Bone marrow (tissue), 2 donors: ENCODE measurements at regions not wholly inside any gene's neighbourhood (a gene's known extent, or its start where the extent isn't known, plus 50 kb on each side); places are given as distances from the start of the nearest gene placed in this dataset.

Experiments
- DNase-seq, 2 donors: peaks; one replicate each; lab custom pipeline; 2025; lab: John Stamatoyannopoulos, UW

DNA sequence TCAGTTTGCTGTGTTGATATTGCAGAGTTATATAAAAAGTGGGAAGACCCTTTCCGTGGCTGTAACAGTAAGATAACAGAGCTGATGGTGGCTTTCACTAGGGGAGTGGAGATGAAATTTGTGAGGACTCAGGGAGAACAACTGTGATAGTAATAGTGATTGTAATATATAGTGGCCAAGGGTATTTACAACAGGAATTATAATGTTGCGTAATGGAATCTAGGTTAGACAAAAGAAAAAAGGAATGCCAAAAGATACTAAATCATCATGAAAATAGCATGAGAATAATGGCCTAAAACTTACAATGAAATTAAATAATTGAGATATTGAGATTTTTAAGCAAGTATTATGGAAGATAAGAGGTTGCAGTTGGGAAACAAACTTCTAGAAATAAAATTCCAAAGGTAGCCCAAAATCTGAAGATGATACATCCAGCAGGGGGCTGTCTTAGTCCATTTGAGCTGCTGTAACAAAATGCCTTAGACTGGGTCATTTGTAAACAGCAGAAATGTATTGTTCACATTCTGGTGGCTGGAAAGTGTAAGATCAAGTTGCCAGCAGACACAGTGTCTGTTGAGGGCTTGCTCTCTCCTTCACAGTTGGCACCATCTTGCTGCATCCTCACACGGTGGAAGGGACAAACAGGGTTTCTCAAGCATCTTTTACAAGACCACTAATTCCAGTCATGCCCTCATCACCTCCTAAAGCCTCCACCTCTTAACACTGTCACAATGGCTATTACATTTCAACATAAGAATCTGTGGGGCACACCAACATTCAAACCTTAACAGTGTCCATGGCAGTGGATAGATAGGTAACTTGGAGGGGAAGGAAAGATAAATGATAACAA, 711.2 kb downstream of the MRPL39 start:
- no peak for DNase-seq

DNA sequence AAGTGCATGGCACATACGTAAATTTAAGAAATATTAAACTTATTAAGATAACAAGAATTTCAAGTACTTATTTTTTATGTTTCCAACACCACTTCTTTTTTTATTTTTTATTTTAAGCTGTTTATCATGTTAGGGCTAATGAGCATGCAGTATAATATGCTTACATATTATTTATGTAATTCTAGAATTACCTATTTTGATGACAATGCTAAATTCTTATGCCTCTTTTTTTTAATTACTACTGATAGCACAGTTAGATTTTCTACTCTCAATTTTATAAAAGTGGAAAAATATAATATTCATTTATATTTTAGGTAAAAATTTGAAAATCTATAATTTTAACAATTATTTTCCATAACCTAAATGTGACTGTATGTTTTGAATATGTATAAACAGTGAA, 713.0 kb downstream of the MRPL39 start:
- DNase-seq: no peak

DNA sequence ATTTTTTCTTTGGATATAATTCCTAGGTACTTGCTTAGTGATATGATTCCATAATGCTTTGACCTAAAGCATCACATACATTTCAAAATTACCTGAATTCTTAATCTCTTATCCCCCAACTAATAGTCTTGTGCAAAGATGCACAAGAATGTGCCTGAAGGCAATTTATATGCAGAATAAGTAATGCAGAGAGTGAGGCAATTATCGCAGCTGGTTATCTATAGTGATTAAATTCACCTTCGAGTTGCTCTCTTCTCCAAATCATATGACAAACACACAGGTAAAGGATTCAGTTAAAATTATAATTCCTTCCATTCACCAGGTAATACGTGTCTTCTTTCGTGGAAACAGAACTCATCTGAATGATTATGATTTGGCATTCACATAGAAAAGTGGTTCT, 717.3 kb downstream of the MRPL39 start:
- no peak for DNase-seq

DNA sequence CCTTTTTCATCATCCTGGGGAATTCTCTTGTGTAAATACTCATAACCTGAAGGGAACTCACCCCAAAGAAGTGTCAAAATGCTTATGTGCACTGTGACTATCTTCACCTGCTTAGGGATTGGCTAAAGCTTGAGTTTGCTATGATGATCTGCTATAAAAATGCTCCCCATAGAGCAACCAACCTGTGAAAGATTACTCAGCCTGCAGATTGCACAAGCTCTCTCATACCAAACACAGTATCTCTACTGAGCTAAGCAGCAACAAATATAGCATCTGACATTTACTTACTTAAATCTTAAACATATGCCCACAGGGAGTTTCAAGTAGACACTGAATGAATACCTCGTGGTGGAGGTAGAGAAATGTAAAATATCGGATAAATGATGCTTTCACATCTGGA, 725.8 kb downstream of the MRPL39 start:
- DNase-seq: no peak

DNA sequence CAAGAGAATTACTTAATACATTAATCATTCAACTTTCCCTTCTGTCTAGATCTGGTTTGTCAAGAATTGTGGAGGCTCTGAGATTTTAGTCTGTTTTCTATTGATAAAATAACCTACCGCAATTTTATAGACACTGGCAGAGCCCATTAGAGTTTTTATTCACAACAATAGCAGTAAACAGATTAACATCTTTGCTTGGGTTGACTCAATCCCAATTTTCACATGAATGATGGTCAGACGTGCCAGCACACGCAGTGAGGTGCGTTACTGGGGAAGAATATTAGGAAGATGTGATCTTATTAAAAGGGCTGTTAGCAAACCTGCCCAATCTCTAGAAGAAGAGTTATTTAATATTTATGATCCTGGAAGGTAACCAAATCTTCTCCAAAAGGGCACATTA, 736.6 kb downstream of the MRPL39 start:
- DNase-seq: no peak

DNA sequence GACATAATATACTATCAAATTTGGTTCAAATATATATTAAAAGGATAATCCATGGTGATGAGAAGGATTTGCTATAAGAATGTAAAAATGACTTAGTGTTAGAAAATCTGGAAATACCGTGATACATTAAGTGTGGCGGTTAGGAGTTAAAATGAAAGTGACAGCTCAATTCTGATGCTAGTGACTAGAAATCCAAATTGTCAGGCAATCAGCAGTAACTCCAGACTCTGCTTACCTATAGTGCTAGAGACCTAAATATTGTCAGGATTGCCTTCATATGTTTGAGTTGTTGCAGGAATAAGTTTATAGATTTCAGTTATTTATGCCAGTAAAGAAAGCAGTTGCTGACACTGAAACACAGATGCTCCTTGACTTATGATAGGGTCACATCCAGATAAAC, 737.4 kb downstream of the MRPL39 start:
- DNase-seq: no peak

DNA sequence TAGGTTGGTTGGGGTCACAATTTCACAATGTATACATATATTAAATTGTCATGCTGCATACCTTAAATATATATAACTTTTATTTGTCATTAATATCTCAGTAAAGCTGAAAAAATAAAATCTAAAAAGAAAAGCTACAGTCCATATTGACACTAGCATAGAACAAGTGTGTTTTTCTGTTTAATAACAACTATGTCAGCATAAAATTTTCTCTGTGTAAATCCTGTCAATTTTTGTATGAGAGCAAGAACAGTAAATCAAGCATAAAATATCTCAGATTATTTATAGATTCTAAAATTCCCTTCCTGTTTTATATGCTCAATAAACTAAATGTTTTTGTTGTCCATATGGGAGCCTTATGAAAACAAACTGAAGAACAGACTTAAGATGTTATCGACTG, 739.2 kb downstream of the MRPL39 start:
- DNase-seq: no peak

DNA sequence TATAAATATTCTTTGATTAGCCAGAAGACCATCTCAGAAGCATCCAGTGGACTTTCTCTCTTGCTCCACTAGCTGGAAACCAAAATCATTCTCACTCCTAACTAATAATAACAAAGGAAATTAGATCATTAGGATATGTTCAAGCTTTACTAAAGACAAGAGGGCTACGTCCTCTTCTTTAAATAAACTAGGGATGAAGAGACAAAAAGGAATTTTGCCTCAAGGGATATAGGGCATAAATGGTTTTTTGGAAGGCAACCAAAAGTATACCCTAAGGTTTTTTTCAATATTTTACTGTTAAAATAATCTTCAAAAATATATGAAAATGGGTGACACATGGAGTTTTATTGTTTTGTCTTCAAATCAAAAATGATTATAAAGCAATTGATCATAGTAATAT, 745.8 kb downstream of the MRPL39 start:
- DNase-seq: no peak

DNA sequence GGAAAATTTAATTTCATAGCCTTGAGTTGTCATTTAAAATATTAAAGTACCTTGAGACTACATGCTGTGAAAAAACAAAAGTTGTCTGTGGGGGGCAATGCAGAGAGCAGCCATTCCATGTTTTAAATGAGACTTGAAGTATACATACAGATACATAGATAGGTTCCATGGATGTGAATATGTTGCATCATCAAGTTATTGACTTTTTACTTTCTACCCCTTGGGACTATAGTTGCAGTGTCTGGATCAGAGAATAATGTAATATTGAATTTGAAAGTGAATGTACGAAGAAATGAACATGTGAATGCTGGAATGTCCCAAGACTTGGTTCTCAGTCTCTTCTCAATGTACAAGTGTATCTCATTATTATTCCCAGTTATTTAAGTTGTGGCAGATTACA, 751.0 kb downstream of the MRPL39 start:
- DNase-seq: no peak

DNA sequence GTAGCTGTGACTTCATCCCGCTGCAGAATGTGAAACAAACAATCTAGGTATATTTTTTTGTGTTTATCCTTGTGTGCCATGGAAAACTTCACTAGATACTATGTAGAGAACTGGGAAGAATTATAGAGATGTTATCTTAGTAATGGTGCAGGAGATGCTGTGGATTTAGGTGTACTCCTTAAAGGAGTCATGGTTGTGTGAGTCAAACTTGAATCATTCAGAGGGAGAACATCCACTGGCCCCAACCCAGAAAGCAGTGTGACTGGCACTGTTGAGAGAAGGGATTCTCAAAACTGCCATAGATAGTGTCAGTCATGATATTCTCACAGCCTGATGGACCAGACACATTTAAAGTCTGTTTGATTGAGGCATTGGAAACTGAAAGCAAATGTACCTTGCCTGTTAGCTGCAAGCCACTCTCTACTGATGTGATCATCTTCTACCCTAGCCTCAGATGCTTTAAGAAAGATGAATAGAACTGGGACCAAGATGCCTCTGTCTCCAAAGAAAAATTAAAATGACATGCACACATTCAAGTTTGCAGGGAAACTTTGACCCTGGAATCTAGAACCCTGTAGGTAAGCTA, 754.6 kb downstream of the MRPL39 start:
- DNase-seq: no peak

DNA sequence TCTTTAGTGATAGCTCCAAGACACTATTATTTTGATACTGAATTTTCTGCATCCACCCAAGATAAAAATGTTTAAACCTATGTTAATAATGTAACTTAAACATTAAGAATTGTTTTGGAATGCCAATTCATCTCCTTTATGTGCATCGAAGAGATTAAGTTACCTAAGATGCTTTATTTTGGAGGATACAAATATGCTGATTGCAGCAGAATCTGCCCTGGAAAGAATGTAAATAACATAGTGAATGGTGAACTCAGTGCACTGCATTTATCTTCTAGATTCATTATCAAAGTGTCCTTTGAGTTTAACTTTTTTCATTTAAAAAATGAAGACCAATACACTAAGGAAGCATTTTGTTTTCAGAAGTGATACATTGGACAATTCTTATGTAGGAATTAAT, 757.2 kb downstream of the MRPL39 start:
- DNase-seq: no peak

DNA sequence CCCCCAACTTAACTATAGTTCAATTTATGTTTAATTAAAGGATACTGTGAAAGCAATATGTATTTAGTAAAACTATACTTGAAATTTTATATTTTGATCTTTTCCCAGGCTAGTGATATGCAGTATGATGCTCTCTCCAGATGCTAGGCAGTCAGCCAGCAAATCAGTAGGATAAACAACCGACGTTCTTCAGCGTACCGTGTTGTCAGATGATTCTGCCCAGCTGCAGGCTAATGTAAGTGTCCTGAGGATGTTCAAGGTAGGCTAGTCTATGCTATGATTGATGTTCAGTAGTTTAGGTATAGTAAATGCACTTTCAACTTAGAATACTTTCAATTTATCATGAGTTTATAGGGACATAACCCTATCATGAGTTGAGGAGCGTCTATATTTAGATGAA, 762.6 kb downstream of the MRPL39 start:
- no peak for DNase-seq

DNA sequence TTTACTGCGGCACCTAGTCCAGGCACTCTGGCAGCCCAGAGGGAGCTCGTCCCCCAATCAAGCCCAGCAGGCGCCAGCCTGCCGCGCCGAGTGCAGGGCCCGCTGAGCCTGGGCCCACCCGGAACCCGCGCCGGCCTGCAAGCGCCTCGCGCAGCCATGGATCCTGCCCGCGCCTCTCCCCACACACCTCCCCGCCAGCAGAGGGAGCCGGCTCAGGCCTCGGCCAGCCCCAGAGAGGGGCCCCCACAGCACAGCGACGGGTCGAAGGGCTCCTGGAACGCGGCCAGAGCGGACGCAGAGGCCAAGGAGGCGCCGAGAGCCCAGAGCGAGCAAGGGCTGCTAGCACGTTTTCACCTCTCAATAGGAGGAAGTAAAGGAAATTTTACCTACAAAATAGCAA, 767.0 kb downstream of the MRPL39 start:
- no peak for DNase-seq

DNA sequence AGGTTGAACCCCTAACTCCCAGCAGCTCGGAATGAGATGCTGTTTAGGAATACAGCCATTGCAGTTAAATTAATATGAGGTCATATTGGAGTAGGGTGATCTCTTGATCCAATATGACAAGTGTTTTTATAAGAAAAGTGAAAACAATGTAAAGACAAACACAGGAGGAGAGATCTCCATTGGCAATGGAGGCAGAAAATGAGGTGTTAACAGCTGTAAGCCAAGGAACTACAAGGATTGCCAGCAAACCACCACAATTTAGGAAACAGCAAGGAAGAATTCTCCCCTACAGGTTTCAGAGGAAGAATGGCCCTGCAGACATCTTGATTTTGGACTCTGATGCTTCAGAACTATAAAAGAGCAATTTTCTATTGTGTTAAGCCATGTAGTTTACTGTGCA, 774.3 kb downstream of the MRPL39 start:
- no peak for DNase-seq

DNA sequence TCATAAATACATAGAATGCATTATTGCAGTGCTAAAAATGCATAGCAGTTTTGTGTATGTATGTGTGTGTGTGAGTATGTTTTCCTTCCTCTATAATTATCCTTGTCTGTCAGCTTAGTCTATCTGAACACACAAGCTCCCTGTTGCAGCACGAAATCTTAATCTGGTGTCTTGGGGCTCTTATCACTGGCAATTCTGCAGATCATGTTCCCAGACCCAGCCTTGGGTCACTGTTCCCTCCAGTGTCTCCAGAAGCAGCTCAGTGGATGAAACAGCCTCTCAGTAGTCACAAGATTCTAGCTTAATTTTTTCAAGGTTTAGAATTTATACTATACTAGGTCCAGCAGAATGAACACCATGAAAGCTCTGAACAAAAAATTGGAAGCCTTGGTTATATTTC, 777.9 kb downstream of the MRPL39 start:
- no peak for DNase-seq

DNA sequence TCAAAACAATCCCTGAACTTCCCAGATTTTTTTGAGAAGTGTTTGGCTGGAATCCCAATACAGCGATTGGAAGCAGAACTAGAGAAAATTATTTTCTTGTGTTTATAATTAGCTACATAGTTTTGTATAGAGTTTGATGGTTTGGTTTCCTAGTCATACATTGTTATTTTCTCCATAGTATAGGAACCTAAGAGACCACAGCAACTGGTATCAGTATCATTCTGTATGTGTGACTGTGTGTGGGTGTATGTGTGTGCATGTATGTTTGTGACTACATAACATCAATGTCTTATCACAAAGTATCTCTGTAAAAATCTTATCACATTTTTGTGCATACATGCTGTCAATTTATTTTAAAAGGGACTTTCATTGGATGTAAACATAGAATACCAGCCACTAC, 780.5 kb downstream of the MRPL39 start:
- no peak for DNase-seq

DNA sequence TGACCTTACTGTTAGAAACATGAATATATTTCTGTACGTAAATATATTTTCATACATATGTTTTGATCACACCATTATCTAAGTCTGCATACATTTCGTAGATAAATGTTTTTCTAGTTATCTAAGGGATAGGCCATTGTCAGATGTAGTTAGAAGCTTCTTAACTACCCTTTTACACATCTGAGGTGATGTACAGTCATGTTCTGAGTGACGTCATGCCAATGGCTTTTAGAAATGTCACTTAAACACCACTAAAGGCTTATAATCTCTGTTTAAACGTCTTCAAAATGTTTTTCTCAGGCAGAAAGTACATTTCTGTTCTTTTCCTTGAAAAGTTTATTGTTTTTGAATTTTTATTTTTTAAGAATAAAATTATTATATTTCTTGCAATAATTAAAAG, 781.9 kb downstream of the MRPL39 start:
- no peak for DNase-seq

DNA sequence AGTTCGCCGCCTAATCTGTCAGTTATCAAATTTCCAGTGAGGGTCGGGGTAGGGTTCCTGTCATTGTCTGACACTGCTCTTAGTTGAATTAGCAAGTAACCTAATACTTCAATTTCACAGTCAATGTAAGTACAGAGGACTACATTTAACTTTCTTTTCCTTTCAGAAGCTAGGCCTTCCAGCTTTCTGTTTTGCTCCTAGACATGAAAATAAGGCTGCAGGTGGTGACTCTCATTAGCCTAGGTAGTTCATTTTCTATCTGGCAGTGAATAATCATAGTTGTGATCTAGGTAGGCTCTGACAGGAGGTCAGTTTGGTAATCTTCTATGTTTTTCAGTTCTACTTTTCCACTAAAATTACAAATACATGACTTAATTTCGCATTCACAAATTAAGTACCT, 783.1 kb downstream of the MRPL39 start:
- no peak for DNase-seq

DNA sequence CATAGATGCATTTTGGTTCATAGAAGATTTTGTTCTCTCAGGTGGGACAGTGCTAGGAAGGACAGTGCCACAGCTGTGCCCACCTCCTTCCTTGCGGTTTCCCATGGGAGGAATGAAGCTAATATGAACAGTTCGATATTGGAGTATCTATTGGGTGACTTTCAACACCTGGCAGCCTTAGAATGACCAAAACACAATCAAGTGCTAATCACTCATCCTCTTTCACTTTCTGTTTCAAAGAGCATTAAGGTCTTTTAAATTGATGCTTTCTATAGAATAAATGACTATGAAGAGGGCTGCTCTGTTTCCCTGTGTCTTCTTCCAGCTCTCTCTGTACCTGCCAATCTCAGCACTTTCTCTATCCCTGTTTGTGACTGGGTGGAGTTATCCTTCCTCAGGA, 784.0 kb downstream of the MRPL39 start:
- DNase-seq: no peak

DNA sequence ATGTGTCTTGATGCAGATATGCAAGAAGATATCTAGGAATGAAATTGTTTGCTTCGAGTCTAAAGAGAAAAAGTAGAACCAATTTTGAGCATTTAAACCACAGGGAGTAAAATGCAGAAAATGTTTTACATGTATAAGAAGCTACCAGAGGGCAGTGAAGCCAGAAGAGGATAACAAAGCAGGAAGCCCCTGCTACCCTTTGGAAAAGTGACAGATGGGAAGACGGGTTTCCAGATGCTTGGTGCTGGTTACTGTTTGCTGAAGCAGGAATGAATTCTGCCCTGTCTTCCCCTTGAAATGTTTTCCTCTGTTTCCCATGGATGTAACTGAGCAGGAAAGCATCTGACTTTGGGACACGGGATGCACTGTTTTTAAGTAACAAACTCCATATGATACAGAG, 822.2 kb downstream of the MRPL39 start:
- no peak for DNase-seq

DNA sequence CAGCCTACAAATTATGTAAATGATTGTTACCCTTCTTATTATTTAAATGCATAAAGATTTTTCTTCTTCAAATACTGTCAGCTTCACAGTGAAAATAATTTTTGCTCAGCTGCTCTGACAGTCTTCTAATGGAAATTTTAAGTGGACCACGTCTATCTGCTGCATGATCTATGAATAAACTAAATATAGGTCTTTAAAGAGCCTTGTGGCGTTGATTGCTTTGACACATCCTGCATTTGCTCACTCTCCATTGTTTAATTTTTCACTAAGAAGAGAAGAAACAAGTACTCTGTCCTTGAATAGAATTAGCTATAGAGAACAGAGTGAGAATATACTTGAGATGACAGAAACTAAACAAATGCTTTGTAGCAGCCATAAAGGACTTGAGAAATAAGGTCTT, 826.1 kb downstream of the MRPL39 start:
- no peak for DNase-seq

DNA sequence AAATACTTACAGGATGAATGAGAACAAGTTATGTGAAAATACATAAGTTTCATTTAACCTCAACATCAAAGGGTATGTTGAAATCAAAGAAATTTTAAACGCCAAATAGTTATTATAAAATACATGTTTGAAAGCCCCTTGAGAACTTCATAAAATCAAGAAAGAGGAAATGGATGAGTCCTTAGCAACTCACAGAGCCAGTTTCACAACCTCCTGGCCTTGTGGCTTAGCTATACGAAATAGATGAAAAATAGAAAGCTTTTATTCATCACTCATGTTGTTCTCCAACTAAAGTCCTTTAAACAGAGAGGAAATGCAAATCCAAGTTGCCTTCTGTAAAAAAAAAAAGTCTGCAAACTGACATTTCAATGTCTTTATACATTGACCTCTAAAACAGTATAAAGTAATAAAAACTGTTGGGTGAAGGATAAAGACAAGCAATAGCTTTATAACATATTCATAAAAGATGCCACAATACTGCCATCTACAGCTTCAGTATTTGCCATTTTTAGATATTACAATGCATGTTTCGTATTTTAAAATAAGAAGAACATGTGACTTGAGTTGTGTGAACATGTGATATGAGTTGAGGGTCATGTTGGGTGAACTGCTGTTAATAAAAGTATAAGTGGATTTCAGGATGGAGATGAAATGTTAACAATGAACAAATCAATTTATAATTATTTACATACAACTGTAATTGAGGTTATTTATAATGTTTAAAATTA, 847.8 kb downstream of the MRPL39 start:
- DNase-seq: no peak

DNA sequence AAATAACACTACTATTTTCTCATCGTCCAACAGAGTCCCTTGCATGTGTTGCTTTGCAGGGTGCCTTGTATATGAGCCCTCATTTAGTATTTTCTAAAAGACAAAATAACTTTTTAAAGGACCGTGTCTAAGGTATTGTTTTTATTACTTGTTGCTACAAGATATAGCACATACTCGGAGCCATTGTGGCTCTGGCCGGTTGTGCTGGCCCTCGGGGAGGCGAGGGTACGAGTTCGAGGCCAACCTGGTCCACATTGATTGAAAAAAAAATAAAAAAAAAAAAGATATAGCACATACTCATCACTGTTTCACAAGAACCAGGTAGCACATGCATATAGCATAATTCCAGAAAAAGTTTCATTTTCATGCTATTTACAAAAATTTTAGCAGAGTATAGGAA, 869.2 kb downstream of the MRPL39 start:
- no peak for DNase-seq
